Activated T-cell treated with anti-CD3 and anti-CD28 coated beads, Interleukin-2, amount 50 U/mL, for 72 hours (primary cell): ENCODE measurements at regions not wholly inside any gene's neighbourhood (a gene's known extent, or its start where the extent isn't known, plus 50 kb on each side); places are given as distances from the start of the nearest gene placed in this dataset.

ENCODE experiments used
- ATAC-seq, 2 donors: fragments of 150-1000 bp; cut with Tn5 transposase; replicated peaks in 1 of 2; 2 replicates each; pipeline ENCODE4 v1.10.0; 2021; ENCODE audit warnings: moderate library complexity in 2 of 2, mild to moderate bottlenecking in 1 of 2
- DNase-seq, 2 donors: peaks; one replicate each; pipeline ENCODE4 v3.0.0; 2021 to 2022; ENCODE audit warnings: mixed read lengths in 1 of 2
- H3K27ac Mint-ChIP-seq: one replicate; pipeline ENCODE4 v1.8.0; 2022; ENCODE audit warnings: mild to moderate bottlenecking, moderate library complexity, mixed read lengths
- H3K27me3 Mint-ChIP-seq: one replicate; pipeline ENCODE4 v1.8.0; 2022; ENCODE audit warnings: low read depth, mixed read lengths
- H3K36me3 Mint-ChIP-seq, 2 donors: one replicate each; pipeline ENCODE4 v1.8.0; 2022; ENCODE audit warnings: mixed read lengths in 2 of 2, mild to moderate bottlenecking in 1 of 2; ENCODE audit not compliant: insufficient read depth in 2 of 2
- H3K4me1 Mint-ChIP-seq: one replicate; pipeline ENCODE4 v1.8.0; 2022; ENCODE audit warnings: low read depth, mixed read lengths
- H3K4me3 Mint-ChIP-seq, 2 donors: one replicate each; pipeline ENCODE4 v1.8.0; 2022; ENCODE audit warnings: mild to moderate bottlenecking in 2 of 2, mixed read lengths in 2 of 2, moderate library complexity in 2 of 2
- H3K9me3 Mint-ChIP-seq, 2 donors: one replicate each; pipeline ENCODE4 v1.8.0; 2022; ENCODE audit warnings: mixed read lengths in 2 of 2

DNA sequence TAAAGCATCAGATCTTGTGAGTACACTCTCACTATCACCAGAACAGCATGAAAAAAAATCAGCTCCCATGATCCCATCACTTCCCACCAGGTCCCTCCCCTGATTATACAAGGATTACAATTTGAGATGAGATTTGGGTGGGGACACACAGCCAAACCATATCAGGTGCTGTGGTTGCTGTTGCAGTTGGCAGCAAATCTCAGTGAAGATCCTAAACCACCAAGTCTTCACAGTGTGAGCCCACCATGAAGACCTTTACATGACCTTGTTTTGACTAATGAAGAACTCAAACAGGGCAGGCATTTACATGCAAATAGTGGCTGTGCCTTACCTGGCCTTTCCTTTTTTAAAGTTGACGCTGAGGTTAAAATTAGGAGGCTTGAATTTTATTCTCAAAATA, 242.6 kb downstream of the ACTR3B start:
- Mint-ChIP-seq H3K27me3 (no peaks in the 10 kb centered on the region), H3K27ac (no peak overlapping the region), H3K9me3 (peaks cover 2% of the 10 kb centered on the region in 2 donors), H3K4me1 (no peaks in the 10 kb centered on the region), H3K4me3 (no peak overlapping the region), H3K36me3 (no peaks in the 10 kb centered on the region)
- ATAC-seq (no peak), DNase-seq (no peak)

DNA sequence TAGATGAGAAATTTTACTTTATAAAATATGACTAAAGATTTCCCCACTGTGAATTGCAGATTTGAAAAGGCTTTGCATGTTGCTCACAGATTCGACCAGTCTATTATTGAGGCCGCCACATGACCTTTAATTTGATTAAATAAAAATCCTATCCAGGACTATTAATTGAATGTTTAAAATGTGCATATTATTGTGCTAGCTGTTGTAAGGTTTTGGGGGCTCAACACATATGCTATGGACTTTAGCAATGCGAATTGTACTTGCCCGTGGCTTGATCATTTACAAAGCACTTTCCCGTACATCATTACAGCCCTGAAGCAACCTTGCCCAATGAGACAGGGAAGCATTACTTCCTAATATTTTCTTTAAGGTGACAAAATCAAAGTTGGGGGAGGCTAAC, 243.0 kb downstream of the ACTR3B start:
- Mint-ChIP-seq H3K36me3 (no peaks in the 10 kb centered on the region), H3K4me3 (no peak overlapping the region), H3K4me1 (no peaks in the 10 kb centered on the region), H3K27me3 (no peaks in the 10 kb centered on the region), H3K27ac (no peak overlapping the region), H3K9me3 (peaks cover 2% of the 10 kb centered on the region in 2 donors)
- DNase-seq (no peak), ATAC-seq (no peak)

DNA sequence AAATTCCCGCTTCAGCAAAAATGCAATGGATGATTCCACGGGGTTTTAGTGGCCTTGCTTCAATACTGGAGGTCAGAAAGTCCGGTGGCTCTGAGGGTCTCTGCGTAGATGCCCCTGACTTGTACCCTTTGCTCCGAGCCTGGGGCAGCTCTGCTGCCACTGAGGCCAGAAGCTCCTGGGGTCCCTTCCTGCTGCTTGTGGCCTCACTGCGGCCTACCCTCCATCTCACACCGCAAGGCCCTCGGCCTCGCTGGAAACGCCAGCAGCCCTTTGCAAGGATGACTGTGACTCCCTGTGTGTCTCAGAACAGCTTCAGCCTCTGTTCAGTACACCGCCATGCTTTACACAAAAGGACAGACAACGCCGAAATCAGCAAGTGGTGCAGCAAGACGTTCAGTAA, 244.8 kb downstream of the ACTR3B start:
- no peak for ATAC-seq
- H3K4me3 Mint-ChIP-seq = no peak overlapping the region

DNA sequence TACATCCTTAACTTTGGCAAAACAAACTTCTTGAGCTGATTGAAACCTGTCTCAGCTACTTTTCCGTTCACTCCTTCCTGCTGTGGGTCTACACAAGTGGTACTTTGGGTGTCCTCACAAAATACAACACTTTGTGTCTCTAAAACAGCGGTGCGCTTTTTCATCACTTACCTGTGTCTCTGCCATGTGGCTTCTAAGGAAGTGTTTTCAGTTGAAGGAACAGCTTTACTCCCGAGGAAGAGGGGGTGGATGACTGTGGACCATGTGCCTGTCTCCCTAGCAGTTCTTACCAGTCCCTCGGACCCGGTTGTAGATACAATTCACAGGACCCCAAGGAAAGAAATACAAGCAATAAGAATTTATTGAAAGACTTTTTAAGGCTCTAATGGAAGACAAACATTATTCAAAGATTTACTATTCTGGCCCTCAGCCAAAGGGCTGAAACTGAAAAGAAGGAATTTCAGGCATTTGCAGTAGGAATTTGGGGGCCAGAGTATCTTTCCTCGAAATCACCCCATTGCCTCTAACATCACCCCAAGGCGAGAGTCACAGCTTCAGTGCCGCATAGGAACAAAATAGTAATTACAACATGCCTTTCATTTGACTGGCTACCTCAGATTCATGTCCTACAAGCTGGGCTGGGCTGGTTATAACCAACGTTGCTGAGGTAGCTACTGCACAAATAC, 246.3 kb downstream of the ACTR3B start:
- Mint-ChIP-seq H3K27me3 (no peaks in the 10 kb centered on the region), H3K27ac (no peak overlapping the region), H3K9me3 (no peaks in the 10 kb centered on the region), H3K4me3 (no peak overlapping the region), H3K4me1 (no peaks in the 10 kb centered on the region), H3K36me3 (no peaks in the 10 kb centered on the region)
- ATAC-seq (no peak), DNase-seq (no peak)

More for the DNA sequence above, 244.8 kb downstream of the ACTR3B start:
- Mint-ChIP-seq H3K4me1 (no peaks in the 10 kb centered on the region), H3K27ac (no peak overlapping the region), H3K27me3 (no peaks in the 10 kb centered on the region), H3K36me3 (no peaks in the 10 kb centered on the region), H3K9me3 (peaks cover 2% of the 10 kb centered on the region in 2 donors)
- DNase-seq = no peak

- H3K27me3 Mint-ChIP-seq = no peaks in the 10 kb centered on the region
- no peak overlapping the region for H3K4me3 Mint-ChIP-seq
- DNase-seq (no peak), ATAC-seq (no peak)
- H3K9me3 Mint-ChIP-seq = no peaks in the 10 kb centered on the region
- no peak overlapping the region for H3K27ac Mint-ChIP-seq
- H3K36me3 Mint-ChIP-seq = no peaks in the 10 kb centered on the region
- no peaks in the 10 kb centered on the region for H3K4me1 Mint-ChIP-seq
Observed at GRCh38 chr7:153006452-153006851, 246.9 kb downstream of the ACTR3B start.

GRCh38 chr7:153006911-153007310, 247.4 kb downstream of the ACTR3B start:
- no peaks in the 10 kb centered on the region for H3K4me1 Mint-ChIP-seq
- ATAC-seq = no peak
- no peaks in the 10 kb centered on the region for H3K9me3 Mint-ChIP-seq
- no peak overlapping the region for H3K27ac Mint-ChIP-seq
- no peak for DNase-seq
- no peaks in the 10 kb centered on the region for H3K27me3 Mint-ChIP-seq
- no peaks in the 10 kb centered on the region for H3K36me3 Mint-ChIP-seq
- H3K4me3 Mint-ChIP-seq = no peak overlapping the region

GRCh38 chr7:153010416-153010815, 250.9 kb downstream of the ACTR3B start:
- H3K4me1 Mint-ChIP-seq = no peaks in the 10 kb centered on the region
- no peak overlapping the region for H3K4me3 Mint-ChIP-seq
- no peak overlapping the region for H3K27ac Mint-ChIP-seq
- ATAC-seq (no peak), DNase-seq (no peak)
- no peaks in the 10 kb centered on the region for H3K27me3 Mint-ChIP-seq
- H3K36me3 Mint-ChIP-seq = no peaks in the 10 kb centered on the region
- H3K9me3 Mint-ChIP-seq = no peaks in the 10 kb centered on the region

- H3K36me3 Mint-ChIP-seq = no peaks in the 10 kb centered on the region
- H3K4me1 Mint-ChIP-seq = no peaks in the 10 kb centered on the region
- H3K9me3 Mint-ChIP-seq = no peaks in the 10 kb centered on the region
- H3K27ac Mint-ChIP-seq = no peak overlapping the region
- ATAC-seq (no peak), DNase-seq (no peak)
- H3K4me3 Mint-ChIP-seq = no peak overlapping the region
- no peaks in the 10 kb centered on the region for H3K27me3 Mint-ChIP-seq
Observed at GRCh38 chr7:153012203-153012602, 252.7 kb downstream of the ACTR3B start.

DNA sequence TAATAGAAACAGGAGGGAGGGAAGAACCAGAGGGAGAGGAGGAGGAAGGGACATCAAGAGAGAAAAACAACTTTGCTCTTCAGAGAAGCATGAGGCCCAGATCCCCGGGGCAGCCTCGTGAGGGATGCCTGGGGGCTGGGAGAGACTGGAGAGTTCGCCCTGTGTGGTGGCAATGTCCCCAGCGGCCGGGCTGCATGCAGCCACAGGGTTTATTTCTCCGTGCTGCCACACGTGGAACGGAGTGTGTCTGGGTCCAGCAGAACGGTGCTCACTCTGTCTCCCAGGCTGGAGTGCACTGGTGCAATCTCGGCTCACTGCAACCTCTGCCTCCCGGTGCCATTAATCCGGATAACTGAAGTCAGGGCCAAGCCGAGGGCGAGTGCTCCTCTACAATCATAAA, 257.7 kb downstream of the ACTR3B start:
- Mint-ChIP-seq H3K27me3 (no peaks in the 10 kb centered on the region), H3K36me3 (no peaks in the 10 kb centered on the region), H3K4me1 (no peaks in the 10 kb centered on the region), H3K4me3 (no peak overlapping the region), H3K27ac (no peak overlapping the region), H3K9me3 (peaks cover 1 to 3% of the 10 kb centered on the region in 2 donors)
- ATAC-seq = no peak
- DNase-seq = no peak

DNA sequence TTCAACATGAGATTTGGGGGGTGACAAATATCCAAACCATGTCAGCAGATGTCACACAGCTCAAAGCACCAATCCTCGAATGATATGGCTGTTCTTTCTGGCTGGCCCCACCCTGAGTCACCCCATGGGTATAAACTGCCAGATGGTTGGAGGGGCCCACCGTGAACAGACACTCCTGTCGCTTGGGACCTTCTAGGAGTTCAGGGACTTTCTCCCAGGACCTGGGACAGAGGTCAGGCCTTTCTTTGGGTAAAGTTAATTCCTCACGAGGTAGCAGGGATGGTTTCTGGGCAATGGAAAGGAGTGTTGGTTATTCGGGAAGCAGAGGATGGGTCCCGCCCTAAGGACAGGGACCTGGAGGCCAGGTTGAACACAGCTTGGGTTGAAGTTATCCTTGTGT, 262.0 kb downstream of the ACTR3B start:
- ATAC-seq = no peak
- Mint-ChIP-seq H3K27me3 (no peaks in the 10 kb centered on the region), H3K4me3 (no peak overlapping the region), H3K27ac (no peak overlapping the region), H3K9me3 (peaks cover 1 to 3% of the 10 kb centered on the region in 2 donors), H3K4me1 (no peaks in the 10 kb centered on the region), H3K36me3 (no peaks in the 10 kb centered on the region)
- DNase-seq = no peak

DNA sequence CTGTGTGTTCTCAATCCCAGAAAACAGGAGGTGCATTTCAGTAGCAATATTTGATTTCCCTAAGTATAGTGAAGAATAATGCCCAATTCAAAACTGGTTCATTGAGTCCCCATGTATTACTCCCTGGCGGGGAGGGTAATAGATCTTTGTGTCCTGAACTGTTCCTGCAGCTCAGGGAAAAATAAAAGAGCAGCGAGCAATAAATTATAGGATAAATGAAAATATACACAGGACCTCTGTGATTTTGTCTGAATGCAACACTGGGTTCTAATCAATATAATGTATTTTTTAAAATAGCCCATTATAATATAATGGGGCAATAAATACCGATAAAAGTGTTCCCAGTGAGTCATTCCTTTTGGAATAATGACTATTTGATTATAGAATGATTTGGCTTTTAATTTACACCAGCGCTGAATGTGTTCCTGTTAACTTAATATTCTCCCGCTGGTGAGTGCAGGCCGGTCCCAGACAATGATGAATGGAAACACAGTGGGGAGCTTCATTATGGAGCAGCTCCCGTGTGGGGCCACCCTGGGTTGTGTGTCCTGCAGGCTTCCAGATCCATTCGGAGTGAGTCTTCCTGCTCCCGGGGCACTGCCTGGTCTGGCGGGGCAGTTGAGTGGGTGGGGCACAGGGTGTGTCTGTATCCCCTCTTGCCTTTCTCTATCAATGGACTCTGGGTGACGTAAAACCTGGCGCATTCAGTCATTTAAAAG, 263.1 kb downstream of the ACTR3B start:
- Mint-ChIP-seq H3K4me1 (no peaks in the 10 kb centered on the region), H3K27ac (no peak overlapping the region), H3K4me3 (no peak overlapping the region), H3K27me3 (no peaks in the 10 kb centered on the region), H3K36me3 (no peaks in the 10 kb centered on the region), H3K9me3 (peaks cover 1 to 3% of the 10 kb centered on the region in 2 donors)
- no peak for ATAC-seq
- DNase-seq = no peak

- DNase-seq (no peak), ATAC-seq (no peak)
- Mint-ChIP-seq H3K27ac (no peak overlapping the region), H3K4me3 (no peak overlapping the region), H3K27me3 (no peaks in the 10 kb centered on the region), H3K9me3 (peaks cover 1 to 3% of the 10 kb centered on the region in 2 donors), H3K36me3 (no peaks in the 10 kb centered on the region), H3K4me1 (no peaks in the 10 kb centered on the region)
Observed at GRCh38 chr7:153023194-153023592, 263.6 kb downstream of the ACTR3B start.

DNA sequence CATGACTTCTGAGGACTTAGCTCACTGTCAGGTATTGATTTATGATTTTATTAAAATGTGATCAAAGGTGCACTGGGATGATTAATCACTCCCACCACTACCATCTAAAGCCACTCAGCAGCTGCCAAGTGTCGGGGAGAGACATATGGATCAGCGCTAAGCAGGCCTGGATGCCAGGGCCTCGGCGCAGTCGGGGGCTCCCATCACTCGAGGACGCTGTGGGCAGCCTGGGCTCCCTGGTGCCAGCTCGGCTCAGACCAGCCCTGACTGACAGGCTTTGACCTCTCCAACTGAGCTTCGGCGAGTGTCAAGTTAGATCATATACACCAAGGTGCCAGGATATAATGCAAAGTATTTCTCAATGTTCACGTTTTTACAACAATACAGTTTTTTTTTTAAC, 267.7 kb downstream of the ACTR3B start:
- ATAC-seq (no peak), DNase-seq (no peak)
- H3K4me1 Mint-ChIP-seq = no peaks in the 10 kb centered on the region
- no peak overlapping the region for H3K27ac Mint-ChIP-seq
- no peaks in the 10 kb centered on the region for H3K36me3 Mint-ChIP-seq
- H3K9me3 Mint-ChIP-seq = no peaks in the 10 kb centered on the region
- no peak overlapping the region for H3K4me3 Mint-ChIP-seq
- H3K27me3 Mint-ChIP-seq = no peaks in the 10 kb centered on the region

DNA sequence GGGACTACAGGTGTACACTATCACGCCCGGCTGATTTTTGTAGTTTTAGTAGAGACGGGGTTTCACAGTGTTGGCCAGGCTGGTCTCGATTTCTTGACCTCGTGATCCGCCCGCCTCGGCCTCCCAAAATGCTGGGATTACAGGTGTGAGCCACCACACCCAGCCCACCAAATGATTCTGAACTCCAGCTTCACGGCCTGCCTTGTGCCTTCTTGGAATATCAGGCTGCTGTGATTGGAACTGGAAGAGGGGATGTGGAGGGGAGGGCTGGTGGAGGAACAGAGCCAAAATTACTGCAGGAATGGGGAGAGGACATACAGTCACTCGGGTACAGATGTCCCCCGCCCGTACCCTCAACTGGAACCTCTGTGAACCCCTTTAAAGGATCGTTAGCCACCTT, 268.4 kb downstream of the ACTR3B start:
- no peaks in the 10 kb centered on the region for H3K4me1 Mint-ChIP-seq
- no peak overlapping the region for H3K4me3 Mint-ChIP-seq
- no peaks in the 10 kb centered on the region for H3K27me3 Mint-ChIP-seq
- no peaks in the 10 kb centered on the region for H3K36me3 Mint-ChIP-seq
- DNase-seq (no peak), ATAC-seq (no peak)
- no peak overlapping the region for H3K27ac Mint-ChIP-seq
- H3K9me3 Mint-ChIP-seq = no peaks in the 10 kb centered on the region
